ENCODE measurements at regions not wholly inside any gene's neighbourhood (a gene's known extent, or its start where the extent isn't known, plus 50 kb on each side); places are given as distances from the start of the nearest gene placed in this dataset.

DNA sequence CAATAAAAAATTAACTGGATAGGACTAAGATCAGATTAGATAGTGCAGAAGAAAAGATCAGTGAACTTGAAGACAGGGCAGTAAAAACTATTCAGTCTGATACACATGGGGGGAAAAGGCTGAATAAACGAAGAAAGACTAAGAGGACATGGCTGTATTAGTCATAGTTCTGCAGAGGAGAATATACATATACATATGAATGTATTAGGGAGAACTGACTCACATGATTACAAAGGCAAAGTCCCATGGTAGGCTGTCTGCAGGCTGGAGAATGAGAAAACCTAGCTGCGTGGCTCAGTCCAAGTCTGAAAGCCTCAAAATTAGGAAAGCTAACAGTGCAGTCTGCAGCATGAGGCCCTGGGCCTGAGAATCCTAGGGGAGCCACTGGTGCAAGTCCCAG lies 98.2 kb upstream of the GNAO1 start:
- DNase-seq (ENCODE audit: low read depth, low spot score): no peak

GRCh38 chr16:56090076-56090475 lies 101.2 kb upstream of the GNAO1 start:
- DNase-seq (ENCODE audit: low read depth, low spot score): no peak

- no peak for DNase-seq (ENCODE audit: low read depth, low spot score)
Observed at GRCh38 chr16:56087626-56088025, 103.7 kb upstream of the GNAO1 start.

- no peak for DNase-seq (ENCODE audit: low read depth, low spot score)
Observed at GRCh38 chr16:56081371-56081770, 109.9 kb upstream of the GNAO1 start.

DNA sequence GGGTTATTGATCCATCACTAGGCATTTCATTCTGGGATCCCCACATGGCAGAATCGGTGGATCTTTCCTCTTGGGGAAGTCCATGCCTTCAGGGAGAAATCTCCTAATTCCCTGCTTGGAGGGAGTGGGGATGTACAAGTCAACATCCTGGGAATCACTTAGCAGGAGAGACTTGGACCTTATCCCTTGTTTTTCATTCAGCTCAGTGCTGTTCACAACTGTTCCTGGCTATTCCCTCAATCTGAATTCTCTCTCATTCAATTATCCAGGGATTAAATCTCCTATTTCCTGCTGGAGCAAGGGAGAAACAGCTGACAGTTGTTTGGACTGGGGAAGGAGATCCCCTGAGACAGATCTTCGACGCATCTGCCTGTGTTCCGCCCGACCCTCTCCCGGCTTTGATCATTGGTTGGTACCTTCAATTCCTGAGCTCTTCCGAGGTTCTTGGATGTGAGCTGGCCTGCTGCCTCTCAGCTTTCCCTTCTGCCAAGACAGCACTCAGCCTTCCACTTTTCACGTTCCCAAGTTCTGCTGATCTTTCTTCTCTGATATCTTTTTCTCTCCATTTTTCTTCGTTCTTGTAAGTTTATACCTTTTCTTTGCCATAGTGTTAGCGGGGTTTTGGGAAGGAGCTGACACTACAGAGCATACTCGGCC lies 115.4 kb upstream of the GNAO1 start:
- no peak for DNase-seq (ENCODE audit: low read depth, low spot score)

GRCh38 chr16:56073508-56073907 lies 117.8 kb upstream of the GNAO1 start:
- no peak for DNase-seq (ENCODE audit: low read depth, low spot score)

GRCh38 chr16:56072096-56072495 lies 119.2 kb upstream of the GNAO1 start:
- DNase-seq (ENCODE audit: low read depth, low spot score): no peak

GRCh38 chr16:56068816-56069215 lies 122.5 kb upstream of the GNAO1 start:
- DNase-seq (ENCODE audit: low read depth, low spot score): no peak

DNA sequence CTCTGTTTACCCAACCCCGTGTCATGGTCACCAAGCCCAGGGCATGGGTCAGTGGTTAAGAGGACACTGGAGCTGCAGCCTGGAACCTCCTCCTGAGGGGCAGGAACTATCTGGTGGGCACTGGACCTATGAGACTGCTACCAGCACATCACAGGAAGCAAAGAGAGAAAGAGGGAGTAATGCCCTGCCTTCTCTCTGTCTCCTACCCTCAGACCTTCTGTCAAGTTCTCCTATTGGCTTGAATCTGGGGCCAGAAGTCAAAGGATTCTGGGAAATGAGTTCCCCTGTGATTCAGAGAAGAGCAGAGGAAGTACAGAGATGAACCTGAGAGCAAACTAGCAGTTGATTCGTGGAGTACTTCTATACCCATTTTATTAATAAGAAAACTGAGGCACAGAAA lies 123.0 kb upstream of the GNAO1 start:
- no peak for DNase-seq (ENCODE audit: low read depth, low spot score)

GRCh38 chr16:56067406-56067805 lies 123.9 kb upstream of the GNAO1 start:
- no peak for DNase-seq (ENCODE audit: low read depth, low spot score)

DNA sequence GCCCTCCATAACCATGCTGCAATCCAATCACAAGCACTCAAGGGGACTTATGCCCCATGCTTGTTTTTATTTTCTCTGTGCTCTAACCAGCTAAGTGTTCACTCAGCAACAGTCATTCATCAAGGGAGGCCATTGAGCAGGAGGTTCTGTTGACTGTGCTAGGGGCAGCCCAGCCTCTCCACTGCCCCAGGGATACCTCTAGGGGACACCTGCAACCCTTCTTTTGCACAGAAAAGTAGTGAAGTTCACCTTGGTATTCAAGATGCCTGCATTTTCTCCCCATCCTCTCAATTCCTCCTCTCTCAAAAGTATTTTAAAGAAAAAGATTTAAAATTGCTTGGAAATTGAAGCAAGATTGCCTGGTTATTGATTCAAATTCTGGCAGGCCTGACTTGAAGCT lies 124.7 kb upstream of the GNAO1 start:
- DNase-seq (ENCODE audit: low read depth, low spot score): no peak

DNA sequence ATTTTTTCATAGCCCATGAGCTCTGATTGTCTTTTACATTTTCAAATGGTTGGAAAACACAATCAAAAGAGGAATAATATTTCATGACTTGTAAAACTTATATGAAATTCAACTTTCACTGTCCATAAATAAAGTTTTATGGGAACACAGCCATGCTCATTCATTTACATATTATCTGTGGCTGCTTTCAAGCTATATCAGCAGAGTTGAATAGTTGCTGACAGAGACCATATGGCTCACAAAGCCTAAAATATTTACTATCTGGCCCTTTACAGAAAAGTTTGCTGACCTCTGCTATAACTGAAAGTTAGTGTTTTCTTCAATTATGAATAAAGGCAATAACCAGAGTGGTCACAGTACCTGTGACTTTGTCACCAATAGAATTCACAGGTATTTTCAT lies 128.2 kb upstream of the GNAO1 start:
- DNase-seq (ENCODE audit: low read depth, low spot score): no peak

DNA sequence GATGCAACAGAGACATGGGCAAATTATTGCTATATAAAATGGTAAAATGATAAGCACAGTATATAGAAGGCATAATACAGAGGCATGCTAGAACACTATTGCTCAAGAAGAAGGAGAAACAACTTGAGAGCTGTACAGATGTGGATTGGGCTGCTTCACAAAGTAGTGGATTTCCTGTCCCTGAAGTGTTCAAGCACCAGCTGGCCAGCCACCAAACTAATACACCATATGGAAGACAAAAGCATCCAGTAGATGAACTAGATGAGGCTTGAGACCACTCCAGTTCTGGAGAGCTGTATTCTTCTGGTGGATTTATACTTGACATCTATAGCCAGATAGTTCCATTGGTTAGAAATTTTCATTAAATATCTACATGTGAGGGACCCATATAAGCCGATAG lies 134.1 kb upstream of the GNAO1 start:
- DNase-seq (ENCODE audit: low read depth, low spot score): no peak

DNA sequence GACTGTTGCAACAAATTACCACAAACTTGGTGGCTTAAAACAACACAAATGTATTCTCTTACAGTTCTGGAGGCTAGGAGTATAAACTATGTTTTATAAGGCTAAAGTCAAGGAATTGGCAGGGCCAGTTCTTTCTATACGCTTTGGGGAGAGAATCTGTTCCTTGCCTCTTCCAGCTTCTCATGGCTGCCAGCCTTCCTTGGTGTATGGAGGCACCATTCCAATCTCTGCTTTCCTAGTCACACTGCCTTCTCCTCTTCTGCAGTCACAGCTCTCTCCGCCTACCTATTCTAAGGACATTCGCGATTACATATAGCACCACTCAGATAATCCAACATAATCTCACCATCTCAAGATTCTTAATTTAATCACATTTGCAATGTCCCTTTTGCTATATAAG lies 140.4 kb upstream of the GNAO1 start:
- DNase-seq (ENCODE audit: low read depth, low spot score): no peak

- DNase-seq (ENCODE audit: low read depth, low spot score): no peak
Observed at GRCh38 chr16:56048425-56049105, 142.7 kb upstream of the GNAO1 start.

DNA sequence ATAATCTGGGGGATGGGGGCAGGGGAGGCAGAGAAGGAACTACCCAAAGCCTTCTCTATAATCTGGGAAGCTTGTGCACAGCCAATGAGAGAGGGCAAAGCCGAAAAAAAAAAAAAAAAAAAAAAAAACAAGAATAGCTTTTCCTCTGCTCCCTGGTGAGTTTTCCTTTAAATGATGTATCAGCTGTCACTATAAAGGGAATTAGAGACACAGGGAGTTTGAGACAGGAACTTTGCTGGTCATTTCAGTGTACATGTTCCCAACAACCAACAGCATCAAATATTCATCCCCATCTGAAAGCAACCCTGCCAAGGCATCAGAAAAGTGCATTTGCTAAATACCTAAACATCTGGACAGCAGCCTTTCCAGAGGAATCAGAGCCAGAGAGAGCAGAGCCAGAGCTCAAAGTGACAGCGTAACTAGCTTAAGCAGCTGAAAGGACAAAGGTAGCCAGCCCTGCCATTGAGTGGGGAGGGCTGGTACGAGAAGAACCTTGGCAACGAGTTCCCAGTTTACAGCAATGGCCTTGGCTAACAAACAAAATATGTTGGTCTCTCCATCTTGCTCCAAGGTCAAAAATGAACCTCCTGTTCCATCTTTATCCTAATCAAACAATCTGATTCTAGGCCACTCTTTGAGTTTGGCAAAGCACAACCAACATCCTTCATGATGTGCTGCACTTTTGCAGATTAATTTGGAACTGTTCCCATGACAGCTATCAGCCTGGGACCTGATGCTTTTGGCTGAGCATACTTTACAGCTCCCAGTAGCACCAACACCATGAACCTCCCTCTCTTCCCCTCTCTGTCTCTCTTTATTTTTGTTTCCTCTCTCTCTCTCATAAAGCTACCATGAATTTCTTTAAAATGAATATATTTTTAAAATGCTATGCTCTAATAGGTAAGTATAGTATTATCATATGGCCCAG lies 143.7 kb upstream of the GNAO1 start:
- no peak for DNase-seq (ENCODE audit: low read depth, low spot score)

GRCh38 chr16:56042416-56042815 lies 148.9 kb upstream of the GNAO1 start:
- no peak for DNase-seq (ENCODE audit: low read depth, low spot score)

DNA sequence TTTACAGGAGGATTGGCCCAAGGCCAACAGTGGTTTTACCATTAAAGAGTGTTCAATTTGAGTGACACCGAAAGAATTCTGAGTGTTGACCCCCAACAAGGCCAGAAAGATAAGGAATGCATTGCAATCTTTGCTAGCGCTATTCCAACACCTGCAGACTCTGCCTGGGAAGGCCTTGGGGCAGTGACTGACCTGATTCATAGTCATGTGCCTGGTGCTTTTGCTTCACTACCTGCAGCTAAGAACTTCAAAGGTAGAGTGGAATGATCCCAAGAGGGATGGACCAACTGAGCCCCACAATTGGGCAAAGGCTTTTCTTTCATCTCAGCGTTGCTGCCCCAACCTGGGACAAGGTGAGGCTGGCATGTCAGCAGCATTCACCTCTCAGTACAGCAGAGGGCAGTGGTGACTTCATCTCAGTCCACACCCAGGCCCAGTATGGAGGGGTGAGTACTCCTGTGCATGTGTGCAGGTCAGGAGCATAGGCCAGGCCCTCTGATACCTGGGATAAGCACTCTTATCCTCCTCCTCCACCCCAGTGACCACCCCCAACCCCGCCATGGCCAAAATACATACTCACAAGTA lies 149.6 kb upstream of the GNAO1 start:
- DNase-seq (ENCODE audit: low read depth, low spot score): peak; percentile 49

DNA sequence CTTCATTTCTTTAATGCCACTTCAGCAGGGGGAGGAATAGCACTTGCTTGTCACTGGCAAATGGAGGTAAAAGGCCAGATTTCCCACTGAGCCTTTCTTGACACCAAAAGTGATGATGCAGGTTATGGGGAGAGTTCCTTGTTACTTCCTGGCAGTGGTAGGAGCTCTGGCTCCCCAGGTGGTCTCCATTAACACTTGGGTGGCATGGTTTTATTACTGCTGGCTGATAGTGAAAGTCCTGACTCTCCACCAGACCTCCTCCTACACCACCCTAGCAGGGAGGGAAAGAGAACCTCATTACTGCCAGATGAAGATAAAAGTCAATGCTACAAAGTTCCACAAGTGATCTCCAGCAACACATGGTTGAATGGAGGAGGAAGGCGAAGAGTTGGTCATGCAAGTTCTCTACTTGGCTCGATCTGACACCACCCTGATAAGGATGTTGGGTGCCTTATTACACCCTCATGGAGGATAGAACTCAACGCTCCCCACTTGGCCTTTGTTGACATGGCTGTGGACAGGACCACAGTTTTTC lies 152.7 kb upstream of the GNAO1 start:
- no peak for DNase-seq (ENCODE audit: low read depth, low spot score)

GRCh38 chr16:56032072-56032471 lies 156.9 kb upstream of the CES5A start:
- DNase-seq (ENCODE audit: low read depth, low spot score): no peak

DNA sequence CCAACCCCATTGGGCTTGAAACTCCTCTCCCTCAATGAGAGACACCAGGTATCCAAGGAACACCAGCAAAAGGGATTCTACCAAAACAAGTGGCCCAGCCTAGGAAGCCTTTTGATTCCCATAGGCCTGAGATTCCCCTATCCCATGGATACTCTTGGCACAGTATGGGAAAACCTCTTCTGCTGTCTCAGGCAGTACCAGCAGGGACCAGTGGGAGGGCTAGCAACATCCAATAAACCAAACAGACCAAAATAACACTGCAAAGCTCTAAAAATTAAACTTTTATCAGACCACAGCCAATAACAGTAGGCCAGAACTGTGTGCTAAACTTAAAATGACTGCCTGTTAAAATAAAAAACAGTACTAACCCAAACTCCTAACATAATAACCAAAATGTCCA lies 153.9 kb upstream of the CES5A start:
- DNase-seq (ENCODE audit: low read depth, low spot score): no peak

GRCh38 chr16:56022818-56023217 lies 147.6 kb upstream of the CES5A start:
- no peak for DNase-seq (ENCODE audit: low read depth, low spot score)
